KBM-7 (cell line): ENCODE measurements at regions not wholly inside any gene's neighbourhood (a gene's known extent, or its start where the extent isn't known, plus 50 kb on each side); places are given as distances from the start of the nearest gene placed in this dataset.
"Not testable (repeated sequence)": the region's sequence is repeated elsewhere in the genome, so short reads cannot be mapped to it uniquely, and the experiment has no call there.

Source experiments
- DNase-seq: peaks from one replicate; pipeline ENCODE4 v3.0.0-alpha.2; 2015
- in situ Hi-C: fragments of 300-500 bp; cut with MboI; formaldehyde crosslinking; loops from 2 replicates; pipeline ENCODE4 v1.14.3; 2020; ENCODE audit warnings: low sequenced_read_pairs, low pct_unique_long_range_greater_than_20kb, mixed read lengths

DNA sequence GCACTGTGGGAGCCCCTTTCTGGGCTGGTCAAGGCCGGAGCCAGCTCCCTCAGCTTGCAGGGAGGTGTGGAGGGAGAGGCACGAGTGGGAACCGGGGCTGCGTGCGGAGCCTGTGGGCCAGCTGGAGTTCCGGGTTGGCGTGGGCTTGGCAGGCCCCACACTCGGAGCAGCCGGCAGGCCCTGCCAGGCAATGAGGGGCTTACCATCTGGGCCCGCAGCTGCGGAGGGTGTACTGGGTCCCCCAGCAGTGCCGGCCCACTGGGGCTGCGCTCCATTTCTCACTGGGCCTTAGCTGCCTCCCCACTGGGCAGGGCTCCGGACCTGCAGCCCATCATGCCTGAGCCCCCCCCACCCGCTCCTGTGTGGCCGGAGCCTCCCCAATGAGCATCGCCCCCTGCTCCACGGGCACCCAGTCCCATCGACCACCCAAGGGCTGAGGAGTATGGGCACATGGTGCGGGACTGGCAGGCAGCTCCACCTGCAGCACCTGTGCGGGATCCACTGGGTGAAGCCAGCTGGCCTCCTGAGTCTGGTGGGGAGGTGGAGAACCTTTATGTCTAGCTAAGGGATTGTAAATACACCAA, 693.8 kb upstream of the GNPDA2 start:
- DNase-seq, in situ Hi-C loops: not testable (repeated sequence)

GRCh38 chr4:45410701-45411210, 684.4 kb upstream of the GNPDA2 start:
- DNase-seq, result no peak

DNA sequence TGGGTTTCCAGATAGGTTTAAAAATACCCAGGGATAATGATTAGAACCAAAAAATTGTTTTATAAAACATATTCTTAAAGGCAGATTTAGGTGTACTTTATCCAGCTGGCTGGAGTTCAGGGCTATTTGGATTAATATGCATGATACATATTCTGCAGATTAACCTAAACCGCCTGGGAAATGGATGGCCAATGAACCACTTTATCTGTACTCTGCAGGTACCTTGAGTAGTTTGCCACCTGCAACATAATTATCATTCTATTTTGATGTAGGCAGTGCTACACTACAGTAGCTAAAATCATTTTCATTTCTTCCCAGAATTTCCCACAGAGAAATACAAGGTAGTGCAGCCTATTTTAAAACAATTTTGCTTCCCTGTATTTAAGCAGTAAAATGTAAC, 683.2 kb upstream of the GNPDA2 start:
- in situ Hi-C loops, result no loop called here
- no peak for DNase-seq

More at GRCh38 chr4:45410701-45411210, 684.4 kb upstream of the GNPDA2 start:
- in situ Hi-C loops, result no loop called here

DNA sequence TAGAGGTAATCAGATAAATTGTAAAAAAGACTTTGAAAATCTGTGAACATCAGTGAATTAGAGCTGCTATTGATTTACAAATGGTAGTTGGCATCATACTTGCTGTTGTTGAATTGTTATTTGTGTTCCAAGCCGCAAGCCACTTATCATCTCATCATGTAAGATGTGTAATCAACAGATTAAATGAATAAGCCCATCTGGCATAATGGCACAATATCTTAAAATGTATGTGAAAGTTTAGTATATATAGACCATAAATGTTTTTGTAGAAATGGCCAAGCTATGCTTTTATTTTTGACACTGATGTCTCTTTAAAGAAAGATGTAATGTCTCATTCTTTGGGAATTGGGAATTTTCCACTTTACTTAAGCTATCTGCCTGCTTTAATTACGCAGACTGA, 682.6 kb upstream of the GNPDA2 start:
- in situ Hi-C loops, result no loop called here
- no peak for DNase-seq

GRCh38 chr4:45399116-45399515, 672.8 kb upstream of the GNPDA2 start:
- in situ Hi-C loops, result no loop called here

DNA sequence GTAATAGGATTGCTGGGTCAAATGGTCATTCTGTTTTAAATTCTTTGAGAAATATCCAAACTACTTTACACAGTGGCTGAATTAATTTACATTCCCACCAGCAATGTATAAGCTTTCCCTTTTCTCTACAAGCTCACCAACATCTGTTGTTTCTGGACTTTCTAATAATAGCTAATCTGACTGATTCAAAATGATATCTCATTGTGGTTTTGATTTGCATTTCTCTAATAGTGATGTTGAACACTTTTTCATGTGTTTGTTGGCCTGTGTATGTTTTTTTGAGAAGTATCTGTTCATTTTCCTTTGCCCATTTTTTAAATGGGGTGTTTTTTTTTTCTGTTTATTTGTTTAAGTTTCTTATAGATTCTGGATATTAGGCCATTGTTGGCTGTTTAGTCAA, 659.0 kb upstream of the GNPDA2 start:
- no peak for DNase-seq
- in situ Hi-C loops, result no loop called here

More at GRCh38 chr4:45399116-45399515, 672.8 kb upstream of the GNPDA2 start:
- DNase-seq, result no peak

GRCh38 chr4:45370408-45370807, 644.1 kb upstream of the GNPDA2 start:
- in situ Hi-C loops, result no loop called here

GRCh38 chr4:45368832-45369231, 642.5 kb upstream of the GNPDA2 start:
- in situ Hi-C loops, result no loop called here
- no peak for DNase-seq

More at GRCh38 chr4:45370408-45370807, 644.1 kb upstream of the GNPDA2 start:
- no peak for DNase-seq

DNA sequence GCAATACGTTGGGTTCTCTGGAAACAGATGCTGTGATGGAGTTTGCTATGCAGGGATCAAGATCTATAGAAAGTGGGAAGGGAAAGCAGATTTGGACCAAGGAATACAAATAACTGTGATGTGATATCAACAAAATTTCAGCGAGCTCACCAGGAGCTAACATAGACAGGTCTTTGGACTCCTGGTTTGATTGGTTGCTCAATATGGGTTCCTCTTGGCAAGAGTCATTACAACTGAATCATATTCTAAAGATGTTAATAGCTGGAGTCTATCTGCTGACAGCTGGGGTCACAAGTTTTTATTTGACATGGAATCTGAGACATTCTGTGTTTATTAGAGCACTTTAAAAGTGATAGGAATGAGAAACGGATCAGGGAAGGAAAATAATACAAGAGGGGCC, 637.6 kb upstream of the GNPDA2 start:
- no peak for DNase-seq
- in situ Hi-C loops, result no loop called here

- DNase-seq, result no peak
- in situ Hi-C loops, result no loop called here
Measured at GRCh38 chr4:45358573-45359506, 632.5 kb upstream of the GNPDA2 start.

GRCh38 chr4:45353161-45353560, 626.8 kb upstream of the GNPDA2 start:
- in situ Hi-C loops, result no loop called here
- DNase-seq, result no peak

DNA sequence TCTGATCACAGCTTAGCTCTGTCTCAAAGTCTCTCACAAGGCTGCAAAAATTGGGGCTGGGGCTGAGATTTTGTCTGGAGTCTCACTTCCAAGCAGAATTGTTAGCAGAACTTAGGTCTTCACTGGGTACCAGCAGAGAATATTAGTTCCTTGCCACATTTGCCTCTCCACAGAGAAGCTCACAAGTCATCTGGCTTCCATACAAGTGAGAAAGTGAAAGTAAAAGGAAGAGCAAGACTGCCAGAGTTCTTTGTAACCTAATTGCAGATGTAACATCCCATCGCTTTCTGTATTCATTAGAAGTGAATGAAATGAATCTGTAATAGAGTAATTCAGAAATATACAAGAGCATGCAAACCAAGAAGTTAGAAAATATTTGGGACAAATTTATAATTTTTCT, 624.1 kb upstream of the GNPDA2 start:
- in situ Hi-C loops, result no loop called here

GRCh38 chr4:45349859-45350258, 623.5 kb upstream of the GNPDA2 start:
- DNase-seq, result no peak
- in situ Hi-C loops, result no loop called here

More for the DNA sequence above, 624.1 kb upstream of the GNPDA2 start:
- DNase-seq, result no peak

GRCh38 chr4:45346816-45347435, 620.6 kb upstream of the GNPDA2 start:
- in situ Hi-C loops, result no loop called here
- no peak for DNase-seq

DNA sequence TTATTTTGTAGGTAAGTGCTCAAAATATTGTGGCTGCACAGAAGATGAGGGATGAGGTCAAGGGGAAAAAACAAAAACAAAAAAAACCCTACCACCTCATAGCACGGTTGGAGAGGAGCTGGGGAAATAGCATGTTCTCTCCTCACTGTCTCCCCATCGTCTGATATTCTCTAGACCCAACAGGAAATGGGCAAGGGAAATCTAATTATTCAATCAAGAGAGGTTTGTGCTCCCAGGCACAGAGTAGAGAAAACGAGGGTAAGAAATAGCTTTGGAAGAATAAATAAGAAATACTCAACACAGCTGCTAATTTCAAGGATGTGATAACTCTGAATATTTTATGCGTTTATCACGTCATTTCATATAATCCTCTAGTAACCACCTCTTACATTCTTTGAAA, 619.2 kb upstream of the GNPDA2 start:
- in situ Hi-C loops, result no loop called here

DNA sequence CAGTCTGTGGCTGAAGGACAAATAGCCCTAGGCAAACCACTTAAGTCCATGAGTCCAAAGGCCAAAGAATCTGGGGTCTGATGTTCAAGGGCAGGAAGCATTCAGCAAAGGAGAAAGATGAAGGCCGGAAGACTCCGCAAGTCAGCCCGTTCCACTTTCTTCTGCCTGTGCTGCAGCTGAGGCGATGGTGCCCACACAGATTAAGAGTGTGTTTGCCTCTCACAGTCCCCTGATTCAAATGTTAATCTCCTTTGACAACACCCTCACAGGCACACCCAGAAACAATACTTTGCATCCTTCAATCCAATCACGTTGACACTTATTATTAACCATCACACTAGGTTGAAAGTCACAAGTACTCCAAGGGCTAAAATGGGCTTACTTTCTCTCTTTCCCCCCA, 605.4 kb upstream of the GNPDA2 start:
- in situ Hi-C loops, result no loop called here
- no peak for DNase-seq

More for the DNA sequence above, 619.2 kb upstream of the GNPDA2 start:
- DNase-seq, result no peak

- no peak for DNase-seq
- in situ Hi-C loops, result no loop called here
Measured at GRCh38 chr4:45327544-45327943, 601.2 kb upstream of the GNPDA2 start.

- DNase-seq, result no peak
- in situ Hi-C loops, result no loop called here
Measured at GRCh38 chr4:45324455-45325417, 598.4 kb upstream of the GNPDA2 start.
